Colon (tissue), 2 donors: ENCODE measurements at regions not wholly inside any gene's neighbourhood (a gene's known extent, or its start where the extent isn't known, plus 50 kb on each side); places are given as distances from the start of the nearest gene placed in this dataset.

Experiments
- FAIRE-seq: peaks from 2 replicates; lab custom pipeline; 2012; peaks lifted over from hg19 to GRCh38; lab: Jason Lieb, UNC
- donor health status: control.
- donor health status: control.

DNA sequence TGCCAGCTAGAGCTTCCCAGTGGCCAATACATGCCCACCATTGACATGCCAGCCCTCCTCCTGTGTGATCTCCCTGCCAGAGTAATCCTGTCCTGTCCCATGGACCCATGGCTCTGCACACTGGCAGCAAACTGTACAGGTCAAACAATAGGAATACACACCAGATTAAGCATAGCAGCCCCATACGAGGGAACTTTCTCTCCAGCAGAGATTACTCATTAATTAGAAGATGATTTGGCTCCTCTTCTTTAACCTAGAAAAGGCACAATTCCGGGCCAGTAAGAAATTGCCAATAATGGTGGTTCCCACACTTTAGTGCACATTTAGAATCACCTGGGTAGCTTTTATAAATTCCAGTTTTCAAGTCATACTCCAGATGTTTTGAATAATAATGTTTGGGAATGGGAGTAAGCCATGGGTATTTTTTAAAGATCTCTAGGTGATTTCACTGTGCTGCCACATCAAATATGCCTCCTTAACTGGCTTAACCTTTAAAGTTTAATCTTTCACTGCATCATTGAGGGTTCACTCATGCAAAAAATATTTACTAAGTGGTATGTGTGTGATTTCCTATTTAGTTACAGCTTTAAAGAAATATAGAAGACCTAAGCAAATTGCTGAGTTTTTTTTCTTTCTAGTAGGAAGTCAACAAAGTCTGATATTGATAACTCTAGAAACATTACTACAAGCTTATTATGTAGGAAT, 277.6 kb upstream of the NWD2 start:
- FAIRE-seq = no peak

DNA sequence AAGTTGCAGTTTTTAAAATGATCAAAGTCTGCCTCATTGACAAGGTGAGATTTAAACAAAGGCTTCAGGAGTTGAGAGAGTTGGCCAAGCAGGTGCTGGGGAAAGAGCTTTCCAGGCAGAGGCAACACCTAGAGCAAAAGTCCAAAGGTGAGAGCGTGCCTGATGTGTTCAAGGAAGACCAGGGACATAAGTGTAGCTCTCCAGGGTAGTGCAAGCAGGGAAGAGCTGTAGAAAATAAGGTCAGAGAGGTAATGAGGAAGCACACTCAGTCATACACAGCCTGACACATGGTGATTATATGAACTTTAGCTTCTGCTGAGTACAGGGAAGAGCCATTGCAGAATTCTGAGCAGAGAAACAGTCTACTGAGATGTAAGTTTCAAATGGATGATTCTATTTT, 265.0 kb upstream of the NWD2 start:
- FAIRE-seq = no peak

DNA sequence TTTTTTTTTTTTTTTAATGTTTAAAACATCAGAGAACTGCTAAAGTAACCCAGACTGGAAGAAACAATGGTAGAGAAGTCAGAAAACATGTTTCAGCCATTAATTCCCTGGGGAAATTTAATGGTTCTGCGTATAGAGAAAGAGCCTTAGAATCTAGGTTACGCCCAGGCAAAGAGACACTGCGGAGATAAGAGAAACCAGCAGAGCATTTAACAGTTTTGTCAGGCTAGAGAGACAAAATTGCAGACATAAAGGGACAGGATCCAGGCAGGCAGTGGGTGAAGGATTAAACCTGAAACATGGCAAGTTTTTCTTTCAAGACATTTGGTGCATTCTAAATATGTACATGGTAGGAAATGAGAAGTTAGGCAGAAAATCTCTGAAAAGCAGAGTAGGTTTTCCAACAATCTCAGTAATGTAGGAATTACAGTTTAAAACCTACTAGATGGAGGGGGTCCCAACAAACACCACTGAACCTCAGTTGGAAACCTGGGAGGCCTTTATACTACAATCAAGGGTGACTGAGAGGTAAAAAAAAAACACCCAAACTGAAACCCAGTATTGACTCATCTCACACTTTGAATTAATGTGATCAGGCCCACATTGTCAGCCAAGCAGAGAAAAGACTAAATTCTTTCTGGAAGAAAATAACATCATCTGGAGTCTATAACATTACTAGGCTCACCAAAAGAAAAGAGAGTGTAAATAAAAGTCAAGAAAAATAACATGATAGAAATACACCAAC, 254.2 kb upstream of the NWD2 start:
- no peak for FAIRE-seq

DNA sequence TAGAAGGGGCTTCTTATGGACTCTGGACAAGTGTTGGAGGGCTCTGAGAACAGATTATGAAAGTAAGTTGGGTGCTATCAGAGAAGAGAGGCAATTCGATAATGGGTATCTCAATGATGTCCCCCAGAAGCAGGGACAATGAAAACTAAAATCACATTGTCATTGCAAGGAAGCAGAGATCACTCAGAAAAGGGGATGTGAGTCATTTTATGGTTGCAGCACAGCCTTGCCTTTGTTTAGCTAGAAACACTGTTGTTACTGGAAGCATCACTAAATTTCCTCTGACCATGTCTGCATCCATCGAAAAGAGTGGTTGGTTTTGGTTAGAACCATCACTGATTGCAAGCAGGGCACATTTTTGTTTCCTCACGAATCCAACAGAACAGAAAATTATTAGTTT, 246.8 kb upstream of the NWD2 start:
- no peak for FAIRE-seq

DNA sequence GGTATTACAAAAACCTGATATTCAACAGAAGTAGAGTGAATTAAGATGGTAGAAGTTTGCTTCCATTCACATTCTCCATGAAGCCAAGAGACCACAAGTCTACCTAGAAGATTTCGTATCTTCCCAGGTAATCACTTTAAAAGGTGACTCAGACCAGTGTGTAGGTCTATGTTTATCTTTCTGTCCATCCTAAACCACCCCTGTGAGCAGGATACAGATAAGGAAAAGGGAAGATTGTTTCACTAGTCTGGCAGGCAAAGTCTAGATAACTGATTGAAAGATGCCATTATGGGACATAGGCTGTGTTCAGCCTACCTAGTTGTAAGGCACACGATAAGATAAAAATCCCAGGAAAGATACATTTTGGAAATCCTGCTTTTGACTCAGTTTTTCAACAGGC, 244.3 kb upstream of the NWD2 start:
- FAIRE-seq = no peak

DNA sequence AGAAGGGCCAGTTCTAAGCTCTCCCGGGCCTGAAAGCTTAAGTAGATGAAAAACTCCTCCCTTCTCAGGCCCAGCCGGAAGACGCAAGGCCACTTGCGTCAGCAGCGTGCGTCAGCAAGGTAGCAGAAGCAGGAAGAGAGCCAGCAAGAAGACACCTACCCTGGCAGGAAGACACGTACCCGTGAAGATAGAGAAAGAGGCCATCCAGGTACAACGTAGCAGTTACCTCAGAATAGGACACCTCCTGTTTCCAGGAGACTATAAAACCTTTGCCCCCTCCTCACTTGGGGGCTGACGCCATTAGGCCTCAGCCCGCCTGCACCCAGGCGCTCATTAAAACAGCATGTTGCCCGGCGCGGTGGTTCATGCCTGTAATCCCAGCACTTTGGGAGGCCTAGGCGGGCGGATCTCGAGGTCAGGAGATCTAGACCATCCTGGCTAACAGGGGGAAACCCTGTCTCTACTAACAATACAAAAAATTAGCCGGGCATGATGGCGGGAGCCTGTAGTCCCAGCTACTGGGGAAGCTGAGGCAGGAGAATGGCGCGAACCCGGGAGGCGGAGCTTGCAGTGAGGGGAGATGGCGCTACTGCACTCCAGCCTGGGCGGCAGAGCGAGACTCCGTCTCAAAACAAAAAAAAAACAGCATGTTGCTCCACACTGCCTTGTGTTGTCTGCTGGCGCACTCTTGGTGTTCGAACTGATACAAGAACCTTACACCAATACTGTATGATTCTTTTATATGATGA, 242.7 kb upstream of the NWD2 start:
- FAIRE-seq = no peak

DNA sequence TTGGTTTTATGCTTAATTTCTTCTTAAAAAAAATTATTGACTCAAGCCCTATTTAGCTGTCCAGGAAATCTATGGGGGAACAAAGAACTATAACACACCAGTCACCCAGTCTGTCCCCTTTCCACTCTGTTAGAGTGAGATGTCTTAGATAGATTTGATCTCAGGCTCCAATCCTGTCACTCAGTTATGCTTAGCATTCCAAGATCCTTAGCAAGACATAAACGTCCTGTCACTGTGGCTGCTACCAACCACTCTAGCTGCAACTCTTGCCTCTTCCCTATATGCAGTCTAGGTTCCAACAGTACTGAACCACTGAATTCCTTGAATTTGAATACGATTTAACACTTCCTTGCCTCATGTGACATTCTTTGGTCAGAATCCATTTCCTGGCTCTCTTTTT, 241.9 kb upstream of the NWD2 start:
- no peak for FAIRE-seq

DNA sequence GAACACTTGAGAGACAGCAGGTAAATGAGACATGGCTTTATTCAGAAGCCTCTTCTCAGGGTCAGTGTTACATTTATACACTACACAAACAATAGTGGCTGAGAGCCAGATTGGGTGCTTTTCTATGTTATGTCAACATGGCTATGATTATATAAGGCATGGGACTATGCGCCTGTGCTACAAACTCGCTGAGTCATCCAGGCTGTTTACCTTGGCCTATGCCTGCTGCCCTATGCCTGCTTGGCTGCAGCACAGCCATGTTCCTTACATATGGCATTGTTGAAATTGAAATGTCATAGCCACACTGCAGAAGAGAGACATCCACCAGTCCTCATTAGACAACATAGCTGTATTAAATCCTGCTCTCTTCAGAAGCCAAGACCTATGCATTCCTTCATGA, 236.3 kb upstream of the NWD2 start:
- FAIRE-seq = no peak

DNA sequence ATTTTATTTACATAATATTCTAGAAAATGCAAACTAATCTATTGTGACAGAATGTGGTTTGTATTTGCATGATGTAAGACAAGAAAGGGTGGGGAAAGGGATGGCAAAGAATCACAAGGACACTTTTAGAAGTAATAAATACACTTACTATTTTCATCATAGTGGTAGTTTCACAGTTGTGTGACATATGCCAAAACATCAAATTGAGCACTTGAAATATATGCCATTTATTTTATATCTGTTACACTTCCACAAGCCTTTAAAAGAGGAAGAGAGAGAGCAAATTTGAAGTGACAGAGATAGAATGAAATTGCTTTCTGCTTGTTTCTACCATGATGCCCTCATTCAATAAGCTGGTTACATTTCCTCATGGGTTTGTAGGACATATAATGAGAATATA, 230.0 kb upstream of the NWD2 start:
- FAIRE-seq = no peak

DNA sequence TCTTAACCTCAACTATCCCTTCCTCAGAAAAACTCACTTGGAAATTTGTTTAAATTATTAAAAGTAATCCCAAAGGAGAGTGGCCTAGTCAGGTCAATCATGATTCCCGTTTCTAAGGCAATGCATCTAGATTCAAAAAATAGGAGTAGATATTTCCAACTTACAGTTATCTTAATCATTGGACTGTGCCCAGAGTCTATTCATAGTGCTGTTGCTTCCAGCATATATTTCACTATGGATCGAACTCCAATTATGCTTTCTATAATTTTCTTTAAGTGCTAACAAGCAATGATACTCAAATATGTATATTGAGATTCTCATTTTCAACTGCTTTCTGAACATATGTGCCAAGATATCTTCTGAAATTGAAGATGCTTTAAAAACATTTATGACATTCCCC, 229.2 kb upstream of the NWD2 start:
- no peak for FAIRE-seq

DNA sequence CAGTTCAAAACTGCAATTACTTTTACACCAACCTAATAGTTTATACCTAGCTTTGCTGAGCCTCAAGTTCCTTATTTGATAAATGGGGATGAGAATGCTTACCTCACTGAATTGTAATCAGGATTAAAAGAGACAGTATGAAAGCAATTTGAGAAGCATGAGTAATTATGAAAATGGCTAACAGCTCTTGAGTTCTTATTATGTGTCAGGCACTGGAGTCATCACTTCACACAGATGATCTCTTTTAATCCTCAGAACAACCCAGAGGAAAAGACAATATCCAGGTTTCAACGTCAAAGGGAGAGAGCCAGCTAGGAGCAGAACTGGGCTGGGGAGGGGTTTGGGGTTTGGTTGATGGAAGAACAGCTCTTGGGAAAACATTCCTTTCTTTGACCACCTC, 221.0 kb upstream of the NWD2 start:
- FAIRE-seq = no peak

DNA sequence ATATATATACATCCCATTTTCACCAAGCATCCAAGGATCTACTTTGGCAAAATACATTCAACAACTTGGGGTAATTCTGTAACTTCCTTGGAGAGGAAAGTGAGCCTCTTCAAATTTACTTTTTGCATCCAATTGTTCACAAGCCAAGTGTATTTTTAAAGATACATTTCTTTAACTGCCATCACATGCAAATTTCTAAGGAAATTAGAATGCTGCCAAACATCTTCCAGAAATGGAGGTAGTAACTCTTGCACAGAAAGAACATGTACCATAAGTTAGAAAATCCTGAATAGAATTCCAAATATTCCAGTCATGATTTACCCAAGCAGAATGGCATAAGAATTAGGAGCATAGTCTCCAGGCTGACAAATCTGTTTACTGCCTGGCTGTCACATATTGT, 220.5 kb upstream of the NWD2 start:
- no peak for FAIRE-seq

DNA sequence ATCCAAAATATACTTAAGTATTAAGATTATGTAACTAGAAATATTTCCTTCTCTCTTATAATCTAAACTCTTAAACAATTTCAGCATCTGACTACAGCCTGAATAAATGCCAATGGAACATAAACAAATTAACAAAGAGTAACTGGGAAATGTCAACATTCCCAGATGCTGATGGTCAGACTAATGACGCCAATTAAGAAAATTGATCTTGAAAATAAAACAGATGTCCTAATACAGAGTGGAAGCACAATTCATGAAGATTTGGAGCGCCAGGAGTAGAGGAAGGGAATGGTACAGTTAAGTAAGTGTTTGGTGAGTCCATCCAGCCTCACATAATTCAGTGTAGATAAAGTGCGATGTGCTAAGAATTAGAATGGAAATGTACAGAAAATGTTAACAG, 203.7 kb upstream of the NWD2 start:
- no peak for FAIRE-seq

DNA sequence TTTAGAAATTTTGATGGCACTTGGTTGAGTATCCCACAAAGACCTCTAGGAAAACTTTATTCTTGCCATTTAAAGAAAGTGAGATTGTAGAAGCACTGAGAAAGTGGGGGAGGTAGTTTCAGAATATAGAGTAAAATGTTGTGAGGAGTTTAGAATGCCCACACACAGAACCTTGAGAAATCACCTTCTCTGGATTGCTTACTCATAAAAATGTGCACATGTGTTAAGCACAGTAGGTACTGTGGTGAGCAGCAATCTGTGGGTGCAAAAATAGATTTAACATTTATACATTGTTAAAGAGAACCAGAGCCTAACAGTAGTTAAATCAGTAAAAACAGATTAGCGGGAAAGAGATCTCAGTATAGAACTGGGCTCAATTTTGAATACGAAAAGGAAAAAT, 201.2 kb upstream of the NWD2 start:
- no peak for FAIRE-seq

DNA sequence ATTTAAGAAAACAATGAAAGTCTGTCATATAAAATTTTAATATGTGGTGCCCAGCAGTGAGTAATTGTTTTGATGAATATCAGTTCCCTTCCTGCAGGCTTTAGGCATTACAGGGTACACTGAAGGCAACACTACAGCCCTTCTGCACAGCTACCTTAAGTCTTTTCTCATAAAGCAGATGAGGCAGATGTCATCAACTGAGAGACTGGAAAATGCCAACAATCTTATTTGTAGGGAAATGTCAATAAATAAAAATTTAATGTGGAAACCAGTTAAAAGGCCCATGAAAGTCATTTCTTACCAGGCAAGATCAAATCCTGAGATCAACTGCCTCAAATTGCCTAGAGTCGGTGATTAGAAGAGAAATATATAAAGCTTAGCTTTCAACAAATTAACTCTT, 193.4 kb upstream of the NWD2 start:
- FAIRE-seq = no peak

DNA sequence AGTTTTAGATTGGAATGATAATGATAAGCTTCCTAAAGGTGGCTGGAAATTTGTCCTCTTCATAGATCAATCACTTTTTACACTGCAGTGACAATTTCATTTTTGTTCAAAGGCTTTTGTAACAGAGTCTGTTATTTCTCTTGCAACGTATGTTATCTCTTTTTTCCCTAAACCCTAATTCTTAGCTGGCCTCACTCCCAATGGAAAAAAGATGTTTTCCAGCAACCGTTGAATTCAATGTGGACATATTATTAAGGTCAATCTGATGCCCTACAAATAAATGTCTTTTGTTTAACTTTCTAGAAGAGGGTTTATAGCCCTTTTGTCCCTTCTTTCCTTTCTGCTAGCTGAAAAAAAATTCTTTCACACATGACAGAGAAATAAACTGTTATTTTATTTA, 192.7 kb upstream of the NWD2 start:
- no peak for FAIRE-seq

DNA sequence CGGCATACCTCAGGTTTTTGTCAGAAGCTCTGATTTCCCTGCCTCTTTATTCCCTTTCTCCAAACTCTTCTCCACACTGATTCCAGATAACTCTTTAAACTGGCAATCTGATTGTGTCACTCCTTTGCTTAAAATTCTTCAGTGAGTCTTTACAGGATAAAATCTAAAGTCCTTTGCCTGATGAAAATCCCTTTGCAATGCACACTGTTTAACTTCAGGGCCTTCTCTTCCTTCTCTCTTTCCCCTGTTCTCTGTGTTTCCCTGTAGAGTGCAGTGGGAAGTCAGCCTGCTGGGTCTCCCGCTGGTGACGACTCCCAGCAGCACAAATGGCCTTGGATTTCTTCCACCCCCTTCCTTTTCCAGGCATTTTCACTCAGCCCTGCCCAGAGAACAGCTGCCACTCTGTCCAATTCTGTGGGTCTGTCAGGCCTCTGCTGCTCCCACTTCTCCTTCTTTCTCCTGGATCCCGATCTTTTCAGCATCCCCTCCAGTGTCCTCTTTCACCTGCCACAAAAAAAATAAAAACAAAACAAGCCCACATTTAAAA, 189.9 kb upstream of the NWD2 start:
- FAIRE-seq = no peak

DNA sequence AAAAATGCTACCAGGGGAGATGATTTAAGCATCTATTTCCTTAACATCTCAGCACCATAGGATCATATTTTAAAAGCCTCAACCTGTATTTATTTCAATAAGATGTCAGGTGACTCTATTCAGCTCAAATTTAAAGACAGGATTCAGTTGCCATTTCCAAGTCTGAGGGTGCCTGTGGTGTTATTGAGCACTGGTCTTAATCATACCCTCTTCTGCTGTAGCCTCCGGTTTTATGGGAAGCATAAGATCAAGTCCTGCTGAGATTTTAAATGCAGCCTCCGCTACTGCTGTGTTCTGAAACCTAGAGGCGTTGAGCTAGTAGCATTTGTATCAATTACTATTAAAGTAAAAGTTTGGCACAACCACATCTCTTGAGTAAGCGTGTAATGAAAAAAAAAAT, 185.7 kb upstream of the NWD2 start:
- no peak for FAIRE-seq

DNA sequence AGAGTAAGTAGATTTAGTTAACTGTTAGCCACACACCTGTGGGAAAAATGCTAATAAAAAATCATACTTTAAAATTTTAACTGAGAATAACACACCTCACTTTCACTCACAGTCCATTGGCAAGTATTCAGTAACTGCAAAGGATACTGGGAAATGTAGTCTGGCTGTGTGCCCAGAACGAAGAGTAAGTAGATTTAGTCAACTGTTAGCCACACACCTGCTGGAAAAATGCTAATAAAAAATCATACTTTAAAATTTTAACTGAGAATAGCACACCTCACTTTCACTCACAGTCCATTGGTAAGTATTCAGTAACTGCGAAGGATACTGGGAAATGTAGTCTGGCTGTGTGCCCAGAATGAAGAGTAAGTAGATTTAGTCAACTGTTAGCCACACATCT, 178.4 kb upstream of the NWD2 start:
- FAIRE-seq = no peak

DNA sequence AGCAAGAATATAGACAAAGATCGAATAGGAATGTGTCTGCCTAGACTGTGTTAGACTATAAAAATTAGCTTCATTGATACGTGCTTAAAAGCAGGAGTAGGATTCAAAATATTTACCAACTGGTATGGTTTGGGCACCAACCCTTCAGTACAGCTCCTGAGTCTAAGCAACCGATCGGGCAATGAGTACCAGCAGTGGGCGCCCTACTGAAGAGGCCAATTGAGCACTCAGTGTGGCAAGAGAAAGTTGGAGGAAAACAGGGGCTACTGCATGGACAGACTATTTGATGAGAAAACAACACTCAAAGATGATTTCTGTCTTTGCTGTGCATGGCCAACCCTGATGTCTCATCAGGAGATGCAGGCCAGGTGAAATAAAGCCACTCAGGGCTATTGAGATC, 176.0 kb upstream of the NWD2 start:
- FAIRE-seq = no peak

DNA sequence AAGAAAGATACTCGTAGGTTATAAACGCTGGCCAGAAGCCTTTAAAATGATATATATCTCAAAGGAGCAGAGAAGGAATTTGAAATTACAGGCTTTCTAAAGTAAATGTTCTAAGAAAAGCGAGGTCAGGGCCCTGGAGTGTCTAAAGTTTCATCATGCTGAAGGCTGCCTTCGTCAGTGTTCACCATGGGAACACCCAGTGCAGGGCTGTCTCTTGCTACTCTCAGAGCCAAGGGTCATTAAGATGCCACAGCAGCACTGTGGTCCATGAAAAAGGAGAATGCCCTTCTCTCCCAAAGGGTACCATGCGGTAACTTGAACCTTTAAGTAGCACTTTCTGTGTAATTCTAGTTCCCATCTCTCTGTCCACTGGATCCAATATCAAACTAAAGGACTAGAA, 174.5 kb upstream of the NWD2 start:
- FAIRE-seq = no peak

DNA sequence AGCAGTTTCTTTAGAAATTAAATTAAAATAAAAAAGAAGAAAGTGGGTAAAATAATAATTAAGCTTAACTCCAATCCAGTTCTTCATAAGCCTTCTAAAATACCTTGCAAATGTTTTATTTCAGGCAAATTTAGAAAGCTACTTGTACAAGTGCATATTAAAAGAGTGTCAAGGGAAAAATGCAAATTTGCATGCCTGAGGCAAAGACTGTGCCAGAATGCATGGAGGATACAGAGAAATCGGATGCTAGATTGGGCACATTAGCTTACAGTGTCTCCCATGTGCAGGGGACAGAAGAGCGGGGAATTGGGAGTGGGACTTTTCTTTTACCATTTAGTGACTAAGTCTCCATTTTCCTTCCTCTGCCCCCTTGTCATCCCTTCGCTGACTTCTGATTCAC, 173.0 kb upstream of the NWD2 start:
- FAIRE-seq = no peak

DNA sequence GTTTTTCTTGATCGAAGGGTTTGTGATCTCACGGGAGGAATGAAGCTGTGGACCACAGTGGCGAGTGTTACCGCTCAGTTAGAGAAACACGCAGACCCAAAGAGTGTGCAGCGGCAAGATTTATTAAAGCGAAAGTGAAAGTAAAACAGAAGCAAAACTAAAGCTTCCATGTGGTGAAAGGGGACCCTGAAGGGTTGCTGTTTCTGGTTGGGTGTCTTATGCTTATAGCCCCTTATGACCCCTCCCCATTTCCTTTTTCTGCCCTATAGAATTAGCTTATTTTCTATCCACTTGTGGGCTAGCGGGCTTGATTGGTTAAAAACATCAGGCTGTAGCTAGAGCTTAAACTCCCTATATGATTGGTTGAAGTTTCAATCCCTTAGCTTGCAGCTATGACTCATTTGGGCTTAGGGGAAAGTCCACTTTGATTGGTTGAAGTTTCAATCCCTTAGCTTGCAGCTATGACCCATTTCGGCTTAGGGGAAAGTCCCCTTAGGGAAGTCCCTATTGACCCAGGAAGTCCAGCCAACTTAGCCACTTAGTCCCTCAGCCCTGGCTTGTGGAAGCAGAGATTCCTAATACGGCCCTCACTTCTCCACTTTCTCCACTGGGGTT, 171.2 kb upstream of the NWD2 start:
- FAIRE-seq = no peak
